ENCODE measurements at regions not wholly inside any gene's neighbourhood (a gene's known extent, or its start where the extent isn't known, plus 50 kb on each side); places are given as distances from the start of the nearest gene placed in this dataset.

GRCh38 chrX:94123062-94123461 lies 449.1 kb downstream of the FAM133A start (continued):
- no peak for TF ChIP-seq HNF4G (IDR thresholded peaks at IDR 0.05)
- no peak for TF ChIP-seq GABPA (IDR thresholded peaks at IDR 0.05 in 1 of 2, conservative IDR thresholded peaks at IDR 0.05 in 1 of 2)
- no peak for TF ChIP-seq TAF1 (conservative IDR thresholded peaks at IDR 0.05)
- TF ChIP-seq FOXA2 (IDR thresholded peaks at IDR 0.05), result no peak
- TF ChIP-seq NR2F2 (IDR thresholded peaks at IDR 0.05), result no peak

GRCh38 chrX:94162971-94163370 lies 489.0 kb downstream of the FAM133A start:
- no peak for DNase-seq (ENCODE audit: low spot score)
- Histone ChIP-seq H3K9ac (ENCODE audit: low read depth in 1 of 2, low read length in 2 of 2) (no peak overlapping the region), H3K9me3 (ENCODE audit: control insufficient read depth in 4 of 4, low read length in 3 of 4) (no peaks in the 10 kb centered on the region), H3K27me3 (ENCODE audit: control insufficient read depth in 4 of 4, insufficient read depth in 4 of 4, low read length in 3 of 4) (no peaks in the 10 kb centered on the region), H3K4me3 (ENCODE audit: low read depth in 1 of 3, low read length in 3 of 3) (no peak overlapping the region), H3K27ac (ENCODE audit: low read depth in 1 of 2, low read length in 2 of 2) (no peak overlapping the region), H3K4me1 (ENCODE audit: control insufficient read depth in 4 of 4, insufficient read depth in 4 of 4, low read length in 3 of 4) (no peaks in the 10 kb centered on the region), H3K36me3 (ENCODE audit: control insufficient read depth in 4 of 4, insufficient read depth in 3 of 4, low read depth in 1 of 4, low read length in 3 of 4) (no peaks in the 10 kb centered on the region)
- no peak for TF ChIP-seq RXRA (IDR thresholded peaks at IDR 0.05)
- no peak for TF ChIP-seq JUND (IDR thresholded peaks at IDR 0.05)
- TF ChIP-seq NR2F2 (IDR thresholded peaks at IDR 0.05), result no peak
- no peak for TF ChIP-seq CTCF (IDR thresholded peaks at IDR 0.05; ENCODE audit: low read depth, low read length, missing input control)
- no peak for TF ChIP-seq HNF4A (conservative IDR thresholded peaks at IDR 0.05)
- TF ChIP-seq GABPA (IDR thresholded peaks at IDR 0.05 in 1 of 2, conservative IDR thresholded peaks at IDR 0.05 in 1 of 2), result no peak
- no peak for TF ChIP-seq RAD21 (IDR thresholded peaks at IDR 0.05)
- TF ChIP-seq YY1 (IDR thresholded peaks at IDR 0.05), result no peak
- no peak for TF ChIP-seq ATF3 (IDR thresholded peaks at IDR 0.05)
- no peak for TF ChIP-seq HNF4G (IDR thresholded peaks at IDR 0.05)
- TF ChIP-seq FOXA2 (IDR thresholded peaks at IDR 0.05), result no peak
- TF ChIP-seq ZBTB33 (IDR thresholded peaks at IDR 0.05), result no peak
- no peak for TF ChIP-seq TAF1 (conservative IDR thresholded peaks at IDR 0.05)
- no peak for TF ChIP-seq REST (IDR thresholded peaks at IDR 0.05)
- no peak for TF ChIP-seq EGR1 (IDR thresholded peaks at IDR 0.05; ENCODE audit: low read depth in 2 of 2)
- 73% methylated on average over 2 of the region's 2 CpGs for WGBS
